ENCODE measurements at regions not wholly inside any gene's neighbourhood (a gene's known extent, or its start where the extent isn't known, plus 50 kb on each side); places are given as distances from the start of the nearest gene placed in this dataset.

GRCh38 chr16:14338969-14339368 is 267.9 kb downstream of the MRTFB start:
- Histone ChIP-seq H3K27ac (peak overlapping the region in 1 of 21 experiments; percentile 6), H3K4me3 (no peak overlapping the region)

- Histone ChIP-seq H3K27ac (no peak overlapping the region), H3K4me3 (no peak overlapping the region)
Observed at GRCh38 chr16:14338236-14338635, 267.1 kb downstream of the MRTFB start.

- Histone ChIP-seq H3K27ac (peak overlapping the region in 2 of 21 experiments; percentile 5 to 55), H3K4me3 (no peak overlapping the region)
Observed at GRCh38 chr16:14337303-14338191, 266.4 kb downstream of the MRTFB start.

GRCh38 chr16:14335297-14335696 is 264.2 kb downstream of the MRTFB start:
- Histone ChIP-seq H3K4me3 (no peak overlapping the region), H3K27ac (peak overlapping the region in 2 of 21 experiments; percentile 19 to 60)

- H3K4me3 ChIP-seq, result no peak overlapping the region
- H3K27ac ChIP-seq, result peak overlapping the region in 9 of 21 experiments; percentile 1 to 68 (median 30)
Observed at GRCh38 chr16:14334366-14335080, 263.4 kb downstream of the MRTFB start.

- Histone ChIP-seq H3K27ac (no peak overlapping the region), H3K4me3 (no peak overlapping the region)
Observed at GRCh38 chr16:14333361-14333760, 262.2 kb downstream of the MRTFB start.

GRCh38 chr16:14331020-14331419 is 259.9 kb downstream of the MRTFB start:
- H3K27ac ChIP-seq, result no peak overlapping the region

GRCh38 chr16:14329727-14330350 is 258.7 kb downstream of the MRTFB start:
- Histone ChIP-seq H3K27ac (no peak overlapping the region), H3K4me3 (no peak overlapping the region)

More at GRCh38 chr16:14331020-14331419, 259.9 kb downstream of the MRTFB start:
- no peak overlapping the region for H3K4me3 ChIP-seq

- peak overlapping the region in 1 of 21 experiments; percentile 39 for H3K27ac ChIP-seq
Observed at GRCh38 chr16:14325502-14326401, 254.6 kb downstream of the MRTFB start.

GRCh38 chr16:14324581-14324980 is 253.5 kb downstream of the MRTFB start:
- Histone ChIP-seq H3K27ac (no peak overlapping the region), H3K4me3 (no peak overlapping the region)

More at GRCh38 chr16:14325502-14326401, 254.6 kb downstream of the MRTFB start:
- no peak overlapping the region for H3K4me3 ChIP-seq

GRCh38 chr16:14322186-14322585 is 251.1 kb downstream of the MRTFB start:
- H3K4me3 ChIP-seq, result no peak overlapping the region

GRCh38 chr16:14321542-14321941 is 250.4 kb downstream of the MRTFB start:
- H3K27ac ChIP-seq, result peak overlapping the region in 7 of 21 experiments; percentile 1 to 61 (median 47)
- H3K4me3 ChIP-seq, result no peak overlapping the region

More at GRCh38 chr16:14322186-14322585, 251.1 kb downstream of the MRTFB start:
- peak overlapping the region in 8 of 21 experiments; percentile 1 to 61 (median 48) for H3K27ac ChIP-seq

- Histone ChIP-seq H3K4me3 (no peak overlapping the region), H3K27ac (peak overlapping the region in 2 of 21 experiments; percentile 0 to 34)
Observed at GRCh38 chr16:14320406-14320805, 249.3 kb downstream of the MRTFB start.
